CD4-positive, alpha-beta memory T cell (primary cell): ENCODE measurements at regions not wholly inside any gene's neighbourhood (a gene's known extent, or its start where the extent isn't known, plus 50 kb on each side); places are given as distances from the start of the nearest gene placed in this dataset.

ENCODE experiments used
- CTCF ChIA-PET: fragments of 350-600 bp; sonication (Branson Sonifier 250); formaldehyde crosslinking; loops from one replicate; lab custom pipeline; 2021; ENCODE audit warnings: inconsistent platforms; ENCODE audit not compliant: partially characterized antibody; lab: Charles Lee
- POLR2A ChIA-PET: fragments of 350-600 bp; sonication (Branson Sonifier 250); formaldehyde crosslinking; loops from one replicate; lab custom pipeline; 2021; ENCODE audit not compliant: partially characterized antibody; lab: Charles Lee
- DNase-seq, 5 donors: peaks; one replicate each; pipeline versions ENCODE4 v3.0.0 to v3.0.0-alpha.2; 2020 to 2022; ENCODE audit warnings: mixed read lengths in 1 of 5
- H3K27ac ChIP-seq: one replicate; pipeline ENCODE4 v1.7.0; 2013; ENCODE audit warnings: low read depth, low read length
- H3K27me3 ChIP-seq: 2 replicates; pipeline ENCODE4 v1.7.0; 2013; ENCODE audit warnings: mild to moderate bottlenecking, low read length, moderate library complexity; ENCODE audit not compliant: insufficient read depth
- H3K36me3 ChIP-seq: 2 replicates; pipeline ENCODE4 v1.7.0; 2013; ENCODE audit warnings: mild to moderate bottlenecking, low read length, moderate library complexity; ENCODE audit not compliant: insufficient read depth
- H3K4me1 ChIP-seq: 2 replicates; pipeline ENCODE4 v1.7.0; 2013; ENCODE audit warnings: mild to moderate bottlenecking, low read length, moderate library complexity; ENCODE audit not compliant: insufficient read depth
- H3K4me3 ChIP-seq, 2 donors: one replicate each; pipeline ENCODE4 v1.7.0; 2013; ENCODE audit warnings: low read length in 2 of 2, mild to moderate bottlenecking in 1 of 2
- H3K9me3 ChIP-seq, 2 donors: one replicate each; pipeline ENCODE4 v1.7.0; 2013; ENCODE audit warnings: low read length in 2 of 2, control low read depth in 1 of 2; ENCODE audit not compliant: control insufficient read depth in 1 of 2
- H3K27ac Mint-ChIP-seq, 7 donors: one replicate each; pipeline ENCODE4 v1.8.0; 2020 to 2021; ENCODE audit warnings: mixed read lengths in 7 of 7, mild to moderate bottlenecking in 6 of 7, inconsistent platforms in 3 of 7, moderate library complexity in 3 of 7
- H3K27me3 Mint-ChIP-seq, 2 donors: one replicate each; pipeline ENCODE4 v1.8.0; 2020 to 2021; ENCODE audit warnings: mixed read lengths in 2 of 2
- H3K36me3 Mint-ChIP-seq, 2 donors: one replicate each; pipeline ENCODE4 v1.8.0; 2020 to 2021; ENCODE audit warnings: mixed read lengths in 2 of 2, inconsistent platforms in 1 of 2, mild to moderate bottlenecking in 1 of 2
- H3K4me1 Mint-ChIP-seq, 4 donors: one replicate each; pipeline ENCODE4 v1.8.0; 2020 to 2021; ENCODE audit warnings: mixed read lengths in 4 of 4, mild to moderate bottlenecking in 1 of 4
- H3K4me3 Mint-ChIP-seq, 8 donors: one replicate each; pipeline ENCODE4 v1.8.0; 2020 to 2021; ENCODE audit warnings: mixed read lengths in 8 of 8, mild to moderate bottlenecking in 7 of 8, moderate library complexity in 6 of 8, inconsistent platforms in 3 of 8
- H3K9me3 Mint-ChIP-seq, 8 donors: one replicate each; pipeline ENCODE4 v1.8.0; 2020 to 2021; ENCODE audit warnings: mixed read lengths in 8 of 8, mild to moderate bottlenecking in 5 of 8, inconsistent platforms in 3 of 8, moderate library complexity in 1 of 8
- intact Hi-C: fragments of 100-400 bp; cut with micrococcal nuclease; formaldehyde crosslinking; loops from one replicate; pipeline ENCODE4 v1.15.1; 2023

GRCh38 chr12:13347241-13348043 is 150.9 kb downstream of the EMP1 start:
- Histone ChIP-seq H3K9me3 (no peaks in the 10 kb centered on the region), H3K36me3 (no peaks in the 10 kb centered on the region), H3K4me3 (no peak overlapping the region), H3K27ac (no peak overlapping the region), H3K4me1 (no peaks in the 10 kb centered on the region), H3K27me3 (no peaks in the 10 kb centered on the region)
- peaks cover 18 to 31% of the 10 kb centered on the region in 2 donors for H3K27me3 Mint-ChIP-seq
- intact Hi-C loops = no loop called here
- POLR2A ChIA-PET = no interaction called here
- H3K36me3 Mint-ChIP-seq = no peaks in the 10 kb centered on the region
- no peak for DNase-seq
- CTCF ChIA-PET = interaction anchor here (1.4 to 2.1 kb wide), 2 partner anchors 15 to 69 kb away, joined by 4 to 10 read pairs; no protein-coding TSS in a partner anchor
- H3K4me3 Mint-ChIP-seq = no peak overlapping the region
- no peak overlapping the region for H3K27ac Mint-ChIP-seq
- peaks cover 0 to 2% (median 0%) of the 10 kb centered on the region in 8 donors for H3K9me3 Mint-ChIP-seq
- no peaks in the 10 kb centered on the region for H3K4me1 Mint-ChIP-seq

- intact Hi-C loops = no loop called here
Observed at GRCh38 chr12:13345722-13346121, 149.2 kb downstream of the EMP1 start.

DNA sequence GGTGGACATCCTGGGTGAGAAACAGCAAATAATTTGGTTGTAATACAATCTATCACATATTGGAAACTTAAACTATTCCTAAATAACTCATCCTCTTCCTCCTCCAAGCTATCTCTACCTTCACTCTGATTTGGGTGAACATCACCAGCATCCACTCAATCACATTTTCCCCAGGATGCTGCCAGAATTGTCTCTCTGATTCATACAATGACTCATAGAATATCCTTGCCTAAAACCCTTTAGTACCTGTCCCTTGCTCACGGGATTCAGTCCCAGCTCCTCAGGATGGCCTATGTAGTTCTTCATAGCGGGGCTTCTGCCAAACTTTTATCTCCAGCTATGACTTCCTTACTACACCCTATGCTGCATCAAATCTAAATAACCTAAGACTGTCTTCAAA is 146.8 kb downstream of the EMP1 start:
- no peak overlapping the region for H3K4me3 Mint-ChIP-seq
- Histone ChIP-seq H3K36me3 (no peaks in the 10 kb centered on the region), H3K27ac (no peak overlapping the region), H3K27me3 (no peaks in the 10 kb centered on the region), H3K9me3 (no peaks in the 10 kb centered on the region), H3K4me1 (no peaks in the 10 kb centered on the region), H3K4me3 (no peak overlapping the region)
- peaks cover 0 to 7% (median 0%) of the 10 kb centered on the region in 8 donors for H3K9me3 Mint-ChIP-seq
- H3K27ac Mint-ChIP-seq = no peak overlapping the region
- no peaks in the 10 kb centered on the region for H3K36me3 Mint-ChIP-seq
- peaks cover 11 to 21% of the 10 kb centered on the region in 2 donors for H3K27me3 Mint-ChIP-seq
- CTCF ChIA-PET = no interaction called here
- POLR2A ChIA-PET = no interaction called here
- no peaks in the 10 kb centered on the region for H3K4me1 Mint-ChIP-seq
- intact Hi-C loops = no loop called here
- no peak for DNase-seq

More at GRCh38 chr12:13345722-13346121, 149.2 kb downstream of the EMP1 start:
- Mint-ChIP-seq H3K27me3 (peaks cover 18 to 28% of the 10 kb centered on the region in 2 donors), H3K4me1 (no peaks in the 10 kb centered on the region), H3K4me3 (no peak overlapping the region), H3K36me3 (no peaks in the 10 kb centered on the region), H3K27ac (no peak overlapping the region), H3K9me3 (peaks cover 0 to 3% (median 0%) of the 10 kb centered on the region in 8 donors)
- ChIA-PET POLR2A (no interaction called here), CTCF (interaction anchor here (0.6 to 2.0 kb wide), 2 partner anchors 16 to 365 kb away, joined by 5 read pairs; no protein-coding TSS in a partner anchor)
- Histone ChIP-seq H3K4me1 (no peaks in the 10 kb centered on the region), H3K4me3 (no peak overlapping the region), H3K9me3 (no peaks in the 10 kb centered on the region), H3K27ac (no peak overlapping the region), H3K36me3 (no peaks in the 10 kb centered on the region), H3K27me3 (no peaks in the 10 kb centered on the region)
- no peak for DNase-seq

- Mint-ChIP-seq H3K27me3 (peaks cover 8 to 18% of the 10 kb centered on the region in 2 donors), H3K4me1 (no peaks in the 10 kb centered on the region), H3K27ac (no peak overlapping the region), H3K36me3 (no peaks in the 10 kb centered on the region), H3K4me3 (no peak overlapping the region), H3K9me3 (peaks cover 0 to 7% (median 0%) of the 10 kb centered on the region in 8 donors)
- Histone ChIP-seq H3K9me3 (no peaks in the 10 kb centered on the region), H3K4me3 (no peak overlapping the region), H3K36me3 (no peaks in the 10 kb centered on the region), H3K4me1 (no peaks in the 10 kb centered on the region), H3K27me3 (no peaks in the 10 kb centered on the region), H3K27ac (no peak overlapping the region)
- intact Hi-C loops = no loop called here
- CTCF ChIA-PET = no interaction called here
- POLR2A ChIA-PET = no interaction called here
- no peak for DNase-seq
Observed at GRCh38 chr12:13342971-13343370, 146.4 kb downstream of the EMP1 start.

DNA sequence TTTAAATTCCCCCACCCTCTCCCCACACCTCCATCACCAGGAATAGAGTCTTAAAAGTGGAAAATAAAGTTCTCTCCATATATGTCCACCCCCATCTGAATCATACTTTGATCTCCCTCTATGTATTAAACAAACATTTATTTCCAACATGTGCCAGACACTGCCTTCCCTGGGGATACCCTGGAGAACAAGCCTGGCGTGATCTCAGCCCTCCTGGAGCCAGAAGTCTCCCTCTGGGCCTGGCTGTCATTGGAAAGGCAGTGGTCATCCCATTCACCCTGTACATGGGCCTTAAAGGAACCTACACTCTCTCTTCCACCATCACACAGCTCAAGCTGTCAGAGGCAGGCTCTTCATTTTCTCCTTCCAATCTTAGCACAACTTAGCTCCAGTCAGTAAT is 143.6 kb downstream of the EMP1 start:
- Histone ChIP-seq H3K9me3 (no peaks in the 10 kb centered on the region), H3K27me3 (no peaks in the 10 kb centered on the region), H3K4me3 (no peak overlapping the region), H3K36me3 (no peaks in the 10 kb centered on the region), H3K27ac (no peak overlapping the region), H3K4me1 (no peaks in the 10 kb centered on the region)
- no peaks in the 10 kb centered on the region for H3K36me3 Mint-ChIP-seq
- intact Hi-C loops = no loop called here
- peaks cover 5 to 18% of the 10 kb centered on the region in 2 donors for H3K27me3 Mint-ChIP-seq
- H3K4me1 Mint-ChIP-seq = no peaks in the 10 kb centered on the region
- no peak overlapping the region for H3K4me3 Mint-ChIP-seq
- CTCF ChIA-PET = no interaction called here
- no peak for DNase-seq
- no peak overlapping the region for H3K27ac Mint-ChIP-seq
- POLR2A ChIA-PET = no interaction called here
- peaks cover 0 to 7% (median 0%) of the 10 kb centered on the region in 8 donors for H3K9me3 Mint-ChIP-seq

DNA sequence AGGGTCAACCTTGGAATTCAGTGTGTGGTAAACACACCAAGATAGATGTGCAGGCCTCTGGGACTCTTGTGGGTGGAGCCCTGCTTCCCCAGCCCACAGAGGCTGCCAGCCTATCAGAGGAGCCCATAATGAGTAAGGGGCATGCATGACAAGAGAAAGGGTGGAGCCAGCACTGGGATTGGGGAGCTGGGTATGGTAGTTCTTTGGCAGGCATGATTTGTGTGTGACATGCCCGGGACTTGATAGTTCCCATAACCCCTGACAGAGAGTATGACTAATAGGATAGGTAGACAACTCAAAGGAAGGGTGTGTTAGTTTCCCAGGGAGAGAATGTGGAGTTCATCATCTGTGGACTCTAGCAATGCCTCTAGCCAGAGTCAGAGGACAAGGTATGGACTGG is 143.0 kb downstream of the EMP1 start:
- Histone ChIP-seq H3K4me1 (no peaks in the 10 kb centered on the region), H3K9me3 (no peaks in the 10 kb centered on the region), H3K4me3 (no peak overlapping the region), H3K27me3 (no peaks in the 10 kb centered on the region), H3K36me3 (no peaks in the 10 kb centered on the region), H3K27ac (no peak overlapping the region)
- H3K27ac Mint-ChIP-seq = no peak overlapping the region
- ChIA-PET CTCF (no interaction called here), POLR2A (no interaction called here)
- no peaks in the 10 kb centered on the region for H3K36me3 Mint-ChIP-seq
- H3K4me3 Mint-ChIP-seq = no peak overlapping the region
- no peaks in the 10 kb centered on the region for H3K4me1 Mint-ChIP-seq
- no peak for DNase-seq
- peaks cover 3 to 13% of the 10 kb centered on the region in 2 donors for H3K27me3 Mint-ChIP-seq
- H3K9me3 Mint-ChIP-seq = peaks cover 0 to 7% (median 0%) of the 10 kb centered on the region in 8 donors
- intact Hi-C loops = no loop called here

DNA sequence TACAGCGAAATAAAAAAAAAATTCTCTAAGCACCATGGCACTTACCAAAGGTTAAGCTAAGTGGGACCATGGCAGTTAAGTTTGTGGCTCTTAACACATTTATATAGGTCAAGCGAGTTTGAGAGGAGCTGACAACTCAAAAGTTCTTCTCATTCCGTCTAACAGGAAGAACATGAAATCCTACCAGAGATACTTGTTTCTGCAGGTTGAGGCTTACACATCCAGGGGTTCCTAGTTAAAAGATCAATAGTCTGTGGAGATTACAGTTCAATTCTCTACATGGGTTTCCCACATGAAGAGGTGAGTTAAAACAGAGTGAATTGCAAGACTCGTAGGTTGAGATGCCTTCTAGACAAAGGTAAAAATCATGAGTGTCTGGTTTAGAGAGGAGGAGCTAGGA is 142.6 kb downstream of the EMP1 start:
- Mint-ChIP-seq H3K27ac (no peak overlapping the region), H3K4me1 (no peaks in the 10 kb centered on the region), H3K27me3 (peaks cover 3 to 12% of the 10 kb centered on the region in 2 donors), H3K9me3 (peaks cover 0 to 7% (median 0%) of the 10 kb centered on the region in 8 donors), H3K4me3 (no peak overlapping the region), H3K36me3 (no peaks in the 10 kb centered on the region)
- H3K4me1 ChIP-seq = no peaks in the 10 kb centered on the region
- H3K4me3 ChIP-seq = no peak overlapping the region
- CTCF ChIA-PET = no interaction called here
- no peaks in the 10 kb centered on the region for H3K36me3 ChIP-seq
- H3K27ac ChIP-seq = no peak overlapping the region
- intact Hi-C loops = no loop called here
- POLR2A ChIA-PET = no interaction called here
- no peaks in the 10 kb centered on the region for H3K9me3 ChIP-seq
- DNase-seq = no peak
- no peaks in the 10 kb centered on the region for H3K27me3 ChIP-seq
